ENCODE measurements at regions not wholly inside any gene's neighbourhood (a gene's known extent, or its start where the extent isn't known, plus 50 kb on each side); places are given as distances from the start of the nearest gene placed in this dataset.

DNA sequence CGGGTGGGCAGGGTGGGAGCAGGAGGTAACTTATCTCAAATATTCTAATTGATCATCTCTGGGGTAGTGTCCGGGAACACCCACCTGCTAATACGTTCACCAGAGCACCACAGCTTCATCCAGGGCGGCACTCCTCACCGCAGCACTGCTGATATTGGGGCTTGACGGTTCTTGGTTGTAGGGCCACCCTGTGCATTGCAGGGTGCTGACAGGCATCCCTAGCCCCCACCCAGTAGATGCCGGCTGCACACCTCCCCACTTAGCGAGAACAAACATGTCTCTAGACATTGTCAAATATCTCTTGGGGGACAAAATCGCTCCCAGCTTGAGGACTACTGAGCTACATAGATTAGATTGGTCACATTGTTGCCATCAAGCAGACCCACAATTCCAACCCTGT is 73.9 kb upstream of the WASF3 start:
- no peak for TF ChIP-seq CTCF (IDR thresholded peaks at IDR 0.05; ENCODE audit: unreplicated experiment)
- ChIA-PET POLR2A (interaction anchor here (0.5 to 1.0 kb wide), 3 partner anchors 13 to 337 kb away, joined by 3 to 4 read pairs (median 4); no protein-coding TSS in a partner anchor), CTCF (interaction anchor here (0.6 to 5.6 kb wide), 15 partner anchors 12 to 709 kb away, joined by 3 to 46 read pairs (median 4); no protein-coding TSS in a partner anchor)
- no peak for DNase-seq (ENCODE audit: unreplicated experiment)
- no peaks in the 10 kb centered on the region for H3K9me3 Mint-ChIP-seq (ENCODE audit: unreplicated experiment)
- H3K4me3 Mint-ChIP-seq (ENCODE audit: unreplicated experiment), result no peak overlapping the region
- intact Hi-C loops (cut with micrococcal nuclease), result no loop called here
- H3K27ac Mint-ChIP-seq (ENCODE audit: low read depth, unreplicated experiment), result no peak overlapping the region
- H3K36me3 Mint-ChIP-seq (ENCODE audit: insufficient read depth, unreplicated experiment), result no peaks in the 10 kb centered on the region
- H3K27me3 Mint-ChIP-seq (ENCODE audit: insufficient read depth, unreplicated experiment), result no peaks in the 10 kb centered on the region
- no TSS peak for BruUV-seq (replicated peaks)
- H3K4me1 Mint-ChIP-seq (ENCODE audit: insufficient read depth, unreplicated experiment), result no peaks in the 10 kb centered on the region

- BruUV-seq (replicated peaks), result no TSS peak
- DNase-seq (ENCODE audit: unreplicated experiment), result no peak
- ChIA-PET POLR2A (interaction anchor here (0.5 to 1.0 kb wide), 3 partner anchors 14 to 169 kb away, joined by 3 to 4 read pairs (median 4); no protein-coding TSS in a partner anchor), CTCF (interaction anchor here (0.6 to 5.6 kb wide), 5 partner anchors 11 to 298 kb away, joined by 3 to 46 read pairs (median 38); no protein-coding TSS in a partner anchor)
- Mint-ChIP-seq H3K9me3 (ENCODE audit: unreplicated experiment) (no peaks in the 10 kb centered on the region), H3K4me3 (ENCODE audit: unreplicated experiment) (no peak overlapping the region), H3K36me3 (ENCODE audit: insufficient read depth, unreplicated experiment) (no peaks in the 10 kb centered on the region), H3K27me3 (ENCODE audit: insufficient read depth, unreplicated experiment) (no peaks in the 10 kb centered on the region), H3K27ac (ENCODE audit: low read depth, unreplicated experiment) (no peak overlapping the region), H3K4me1 (ENCODE audit: insufficient read depth, unreplicated experiment) (no peaks in the 10 kb centered on the region)
- TF ChIP-seq CTCF (IDR thresholded peaks at IDR 0.05; ENCODE audit: unreplicated experiment), result no peak
- intact Hi-C loops (cut with micrococcal nuclease), result no loop called here
These were observed 73.3 kb upstream of the WASF3 start for GRCh38 chr13:26484196-26484595.

DNA sequence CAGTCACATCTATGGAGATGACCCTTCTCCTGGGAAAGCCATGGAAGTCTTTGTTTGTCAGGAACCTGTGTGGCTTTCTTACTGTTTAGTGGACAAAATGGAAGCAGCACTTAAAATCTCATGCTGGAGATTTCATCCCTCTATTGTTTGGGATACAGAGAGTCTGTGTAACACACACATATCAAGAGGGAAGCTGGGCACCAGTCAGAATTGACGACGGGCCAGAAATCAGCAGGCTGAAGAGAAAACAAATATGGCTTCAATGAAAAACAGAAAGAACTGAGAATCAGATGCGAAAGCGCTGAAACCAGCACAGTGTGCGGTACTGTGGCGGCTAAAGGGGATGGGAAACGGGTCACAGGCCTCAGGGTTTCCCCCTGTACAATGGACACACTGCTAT is 72.2 kb upstream of the WASF3 start:
- intact Hi-C loops (cut with micrococcal nuclease), result no loop called here
- Mint-ChIP-seq H3K4me1 (ENCODE audit: insufficient read depth, unreplicated experiment) (no peaks in the 10 kb centered on the region), H3K36me3 (ENCODE audit: insufficient read depth, unreplicated experiment) (no peaks in the 10 kb centered on the region), H3K9me3 (ENCODE audit: unreplicated experiment) (no peaks in the 10 kb centered on the region), H3K4me3 (ENCODE audit: unreplicated experiment) (no peak overlapping the region), H3K27ac (ENCODE audit: low read depth, unreplicated experiment) (no peak overlapping the region), H3K27me3 (ENCODE audit: insufficient read depth, unreplicated experiment) (peaks cover 9% of the 10 kb centered on the region)
- no peak for TF ChIP-seq CTCF (IDR thresholded peaks at IDR 0.05; ENCODE audit: unreplicated experiment)
- CTCF ChIA-PET, result no interaction called here
- no peak for DNase-seq (ENCODE audit: unreplicated experiment)
- POLR2A ChIA-PET, result no interaction called here
- BruUV-seq (replicated peaks), result no TSS peak

- ChIA-PET CTCF (interaction anchor here (0.7 kb wide), 1 partner anchor 211 kb away, joined by 3 read pairs; no protein-coding TSS in a partner anchor), POLR2A (no interaction called here)
- H3K9me3 Mint-ChIP-seq (ENCODE audit: unreplicated experiment), result no peaks in the 10 kb centered on the region
- H3K27ac Mint-ChIP-seq (ENCODE audit: low read depth, unreplicated experiment), result no peak overlapping the region
- H3K4me3 Mint-ChIP-seq (ENCODE audit: unreplicated experiment), result no peak overlapping the region
- no peak for DNase-seq (ENCODE audit: unreplicated experiment)
- BruUV-seq (replicated peaks), result no TSS peak
- no peaks in the 10 kb centered on the region for H3K4me1 Mint-ChIP-seq (ENCODE audit: insufficient read depth, unreplicated experiment)
- no peaks in the 10 kb centered on the region for H3K36me3 Mint-ChIP-seq (ENCODE audit: insufficient read depth, unreplicated experiment)
- intact Hi-C loops (cut with micrococcal nuclease), result no loop called here
- TF ChIP-seq CTCF (IDR thresholded peaks at IDR 0.05; ENCODE audit: unreplicated experiment), result no peak
- H3K27me3 Mint-ChIP-seq (ENCODE audit: insufficient read depth, unreplicated experiment), result peaks cover 14% of the 10 kb centered on the region
These were observed 71.7 kb upstream of the WASF3 start for GRCh38 chr13:26485786-26486185.
